ENCODE measurements at regions not wholly inside any gene's neighbourhood (a gene's known extent, or its start where the extent isn't known, plus 50 kb on each side); places are given as distances from the start of the nearest gene placed in this dataset.
"Not testable (repeated sequence)": the region's sequence is repeated elsewhere in the genome, so short reads cannot be mapped to it uniquely, and the experiment has no call there.

GRCh38 chr1:83306811-83307210 is 692.1 kb downstream of the TTLL7 start:
- H3K27ac ChIP-seq (ENCODE audit: low read depth in 2 of 2, low read length in 1 of 2); H3K27me3 ChIP-seq (ENCODE audit: control insufficient read depth in 1 of 2, insufficient read depth in 2 of 2, low read length in 2 of 2); H3K4me1 ChIP-seq (ENCODE audit: control insufficient read depth in 2 of 2, insufficient read depth in 2 of 2, low read length in 1 of 2); H3K36me3 ChIP-seq (ENCODE audit: control insufficient read depth in 2 of 2, insufficient read depth in 2 of 2, low read length in 1 of 2); H3K4me3 ChIP-seq (ENCODE audit: low read depth in 1 of 2, low read length in 2 of 2); H3K9me3 ChIP-seq (ENCODE audit: control insufficient read depth in 2 of 2, insufficient read depth in 1 of 2, low read depth in 1 of 2, low read length in 1 of 2): not testable (repeated sequence)
- WGBS, 2 donors, result 62 to 82% methylated on average over 2 of the region's 2 CpGs

- not testable (repeated sequence) for H3K27me3 ChIP-seq (ENCODE audit: control insufficient read depth in 1 of 2, insufficient read depth in 2 of 2, low read length in 2 of 2); H3K4me1 ChIP-seq (ENCODE audit: control insufficient read depth in 2 of 2, insufficient read depth in 2 of 2, low read length in 1 of 2); H3K4me3 ChIP-seq (ENCODE audit: low read depth in 1 of 2, low read length in 2 of 2); H3K27ac ChIP-seq (ENCODE audit: low read depth in 2 of 2, low read length in 1 of 2); H3K9me3 ChIP-seq (ENCODE audit: control insufficient read depth in 2 of 2, insufficient read depth in 1 of 2, low read depth in 1 of 2, low read length in 1 of 2); H3K36me3 ChIP-seq (ENCODE audit: control insufficient read depth in 2 of 2, insufficient read depth in 2 of 2, low read length in 1 of 2)
- 80 to 88% methylated on average over 1 of the region's 1 CpG for WGBS, 2 donors
These were observed 703.3 kb downstream of the TTLL7 start for GRCh38 chr1:83295594-83295993.

GRCh38 chr1:83287391-83287790 is 711.5 kb downstream of the TTLL7 start:
- not testable (repeated sequence) for H3K9me3 ChIP-seq (ENCODE audit: control insufficient read depth in 2 of 2, insufficient read depth in 1 of 2, low read depth in 1 of 2, low read length in 1 of 2); H3K27ac ChIP-seq (ENCODE audit: low read depth in 2 of 2, low read length in 1 of 2); H3K4me1 ChIP-seq (ENCODE audit: control insufficient read depth in 2 of 2, insufficient read depth in 2 of 2, low read length in 1 of 2); H3K27me3 ChIP-seq (ENCODE audit: control insufficient read depth in 1 of 2, insufficient read depth in 2 of 2, low read length in 2 of 2); H3K4me3 ChIP-seq (ENCODE audit: low read depth in 1 of 2, low read length in 2 of 2); H3K36me3 ChIP-seq (ENCODE audit: control insufficient read depth in 2 of 2, insufficient read depth in 2 of 2, low read length in 1 of 2)
- 92 to 98% methylated on average over 1 of the region's 1 CpG for WGBS, 2 donors

- H3K4me1 ChIP-seq (ENCODE audit: control insufficient read depth in 2 of 2, insufficient read depth in 2 of 2, low read length in 1 of 2), result not testable (repeated sequence)
- 60 to 61% methylated on average over 3 of the region's 3 CpGs for WGBS, 2 donors
These were observed 724.3 kb downstream of the TTLL7 start for GRCh38 chr1:83274656-83275055.

GRCh38 chr1:83272484-83272883 is 726.4 kb downstream of the TTLL7 start:
- not testable (repeated sequence) for H3K27me3 ChIP-seq (ENCODE audit: control insufficient read depth in 1 of 2, insufficient read depth in 2 of 2, low read length in 2 of 2); H3K9me3 ChIP-seq (ENCODE audit: control insufficient read depth in 2 of 2, insufficient read depth in 1 of 2, low read depth in 1 of 2, low read length in 1 of 2); H3K27ac ChIP-seq (ENCODE audit: low read depth in 2 of 2, low read length in 1 of 2); H3K4me3 ChIP-seq (ENCODE audit: low read depth in 1 of 2, low read length in 2 of 2); H3K4me1 ChIP-seq (ENCODE audit: control insufficient read depth in 2 of 2, insufficient read depth in 2 of 2, low read length in 1 of 2); H3K36me3 ChIP-seq (ENCODE audit: control insufficient read depth in 2 of 2, insufficient read depth in 2 of 2, low read length in 1 of 2)
- WGBS, 2 donors, result 50 to 82% methylated on average over 1 of the region's 1 CpG

More at GRCh38 chr1:83274656-83275055, 724.3 kb downstream of the TTLL7 start:
- H3K4me3 ChIP-seq (ENCODE audit: low read depth in 1 of 2, low read length in 2 of 2); H3K36me3 ChIP-seq (ENCODE audit: control insufficient read depth in 2 of 2, insufficient read depth in 2 of 2, low read length in 1 of 2); H3K27ac ChIP-seq (ENCODE audit: low read depth in 2 of 2, low read length in 1 of 2); H3K27me3 ChIP-seq (ENCODE audit: control insufficient read depth in 1 of 2, insufficient read depth in 2 of 2, low read length in 2 of 2); H3K9me3 ChIP-seq (ENCODE audit: control insufficient read depth in 2 of 2, insufficient read depth in 1 of 2, low read depth in 1 of 2, low read length in 1 of 2): not testable (repeated sequence)

GRCh38 chr1:83271834-83272233 is 727.1 kb downstream of the TTLL7 start:
- not testable (repeated sequence) for H3K36me3 ChIP-seq (ENCODE audit: control insufficient read depth in 2 of 2, insufficient read depth in 2 of 2, low read length in 1 of 2); H3K4me1 ChIP-seq (ENCODE audit: control insufficient read depth in 2 of 2, insufficient read depth in 2 of 2, low read length in 1 of 2); H3K9me3 ChIP-seq (ENCODE audit: control insufficient read depth in 2 of 2, insufficient read depth in 1 of 2, low read depth in 1 of 2, low read length in 1 of 2); H3K27me3 ChIP-seq (ENCODE audit: control insufficient read depth in 1 of 2, insufficient read depth in 2 of 2, low read length in 2 of 2); H3K27ac ChIP-seq (ENCODE audit: low read depth in 2 of 2, low read length in 1 of 2); H3K4me3 ChIP-seq (ENCODE audit: low read depth in 1 of 2, low read length in 2 of 2)
- whole genome bisulfite sequencing, 2 donors, result 22 to 30% methylated on average over 3 of the region's 3 CpGs

GRCh38 chr1:83270801-83271200 is 728.1 kb downstream of the TTLL7 start:
- not testable (repeated sequence) for H3K4me1 ChIP-seq (ENCODE audit: control insufficient read depth in 2 of 2, insufficient read depth in 2 of 2, low read length in 1 of 2); H3K27ac ChIP-seq (ENCODE audit: low read depth in 2 of 2, low read length in 1 of 2); H3K9me3 ChIP-seq (ENCODE audit: control insufficient read depth in 2 of 2, insufficient read depth in 1 of 2, low read depth in 1 of 2, low read length in 1 of 2); H3K36me3 ChIP-seq (ENCODE audit: control insufficient read depth in 2 of 2, insufficient read depth in 2 of 2, low read length in 1 of 2); H3K4me3 ChIP-seq (ENCODE audit: low read depth in 1 of 2, low read length in 2 of 2); H3K27me3 ChIP-seq (ENCODE audit: control insufficient read depth in 1 of 2, insufficient read depth in 2 of 2, low read length in 2 of 2)
- no CpG with 5 or more reads among the region's 1 CpG for WGBS, 2 donors

- not testable (repeated sequence) for H3K4me1 ChIP-seq (ENCODE audit: control insufficient read depth in 2 of 2, insufficient read depth in 2 of 2, low read length in 1 of 2); H3K27me3 ChIP-seq (ENCODE audit: control insufficient read depth in 1 of 2, insufficient read depth in 2 of 2, low read length in 2 of 2); H3K36me3 ChIP-seq (ENCODE audit: control insufficient read depth in 2 of 2, insufficient read depth in 2 of 2, low read length in 1 of 2); H3K9me3 ChIP-seq (ENCODE audit: control insufficient read depth in 2 of 2, insufficient read depth in 1 of 2, low read depth in 1 of 2, low read length in 1 of 2); H3K27ac ChIP-seq (ENCODE audit: low read depth in 2 of 2, low read length in 1 of 2); H3K4me3 ChIP-seq (ENCODE audit: low read depth in 1 of 2, low read length in 2 of 2)
- WGBS, 2 donors, result 93 to 100% methylated on average over 12 to 14 of the region's 14 CpGs
These were observed 735.1 kb downstream of the TTLL7 start for GRCh38 chr1:83263808-83264207.

- not testable (repeated sequence) for H3K4me3 ChIP-seq (ENCODE audit: low read depth in 1 of 2, low read length in 2 of 2); H3K36me3 ChIP-seq (ENCODE audit: control insufficient read depth in 2 of 2, insufficient read depth in 2 of 2, low read length in 1 of 2); H3K27ac ChIP-seq (ENCODE audit: low read depth in 2 of 2, low read length in 1 of 2); H3K4me1 ChIP-seq (ENCODE audit: control insufficient read depth in 2 of 2, insufficient read depth in 2 of 2, low read length in 1 of 2); H3K9me3 ChIP-seq (ENCODE audit: control insufficient read depth in 2 of 2, insufficient read depth in 1 of 2, low read depth in 1 of 2, low read length in 1 of 2); H3K27me3 ChIP-seq (ENCODE audit: control insufficient read depth in 1 of 2, insufficient read depth in 2 of 2, low read length in 2 of 2)
- 89 to 93% methylated on average over 4 of the region's 4 CpGs for WGBS, 2 donors
These were observed 747.2 kb downstream of the TTLL7 start for GRCh38 chr1:83251687-83252086.

- H3K9me3 ChIP-seq (ENCODE audit: control insufficient read depth in 2 of 2, insufficient read depth in 1 of 2, low read depth in 1 of 2, low read length in 1 of 2); H3K4me3 ChIP-seq (ENCODE audit: low read depth in 1 of 2, low read length in 2 of 2); H3K36me3 ChIP-seq (ENCODE audit: control insufficient read depth in 2 of 2, insufficient read depth in 2 of 2, low read length in 1 of 2); H3K4me1 ChIP-seq (ENCODE audit: control insufficient read depth in 2 of 2, insufficient read depth in 2 of 2, low read length in 1 of 2); H3K27ac ChIP-seq (ENCODE audit: low read depth in 2 of 2, low read length in 1 of 2); H3K27me3 ChIP-seq (ENCODE audit: control insufficient read depth in 1 of 2, insufficient read depth in 2 of 2, low read length in 2 of 2): not testable (repeated sequence)
- WGBS, 2 donors, result 95 to 96% methylated on average over 3 of the region's 3 CpGs
These were observed 752.2 kb downstream of the TTLL7 start for GRCh38 chr1:83246780-83247179.

- not testable (repeated sequence) for H3K36me3 ChIP-seq (ENCODE audit: control insufficient read depth in 2 of 2, insufficient read depth in 2 of 2, low read length in 1 of 2); H3K27ac ChIP-seq (ENCODE audit: low read depth in 2 of 2, low read length in 1 of 2); H3K9me3 ChIP-seq (ENCODE audit: control insufficient read depth in 2 of 2, insufficient read depth in 1 of 2, low read depth in 1 of 2, low read length in 1 of 2)
These were observed 754.1 kb downstream of the TTLL7 start for GRCh38 chr1:83244832-83245231.

More at GRCh38 chr1:83244832-83245231, 754.1 kb downstream of the TTLL7 start:
- H3K4me1 ChIP-seq (ENCODE audit: control insufficient read depth in 2 of 2, insufficient read depth in 2 of 2, low read length in 1 of 2); H3K4me3 ChIP-seq (ENCODE audit: low read depth in 1 of 2, low read length in 2 of 2); H3K27me3 ChIP-seq (ENCODE audit: control insufficient read depth in 1 of 2, insufficient read depth in 2 of 2, low read length in 2 of 2): not testable (repeated sequence)

Measured in esophagus (tissue), 2 donors.